Chondrocyte (in vitro differentiated cells): ENCODE measurements at regions not wholly inside any gene's neighbourhood (a gene's known extent, or its start where the extent isn't known, plus 50 kb on each side); places are given as distances from the start of the nearest gene placed in this dataset.

Experiments
- DNase-seq: peaks from one replicate; pipeline ENCODE4 v3.0.0; 2021; ENCODE audit warnings: mixed read lengths, low spot score
- H3K27ac Mint-ChIP-seq: one replicate; pipeline ENCODE4 v1.8.0; 2021; ENCODE audit warnings: mild to moderate bottlenecking, moderate library complexity, mixed read lengths; ENCODE audit not compliant: unreplicated experiment
- H3K27me3 Mint-ChIP-seq: 2 replicates; pipeline ENCODE4 v1.8.0; 2021; ENCODE audit warnings: low read depth, mixed read lengths
- H3K36me3 Mint-ChIP-seq: 2 replicates; pipeline ENCODE4 v1.8.0; 2021; ENCODE audit warnings: low read depth, mixed read lengths
- H3K4me1 Mint-ChIP-seq: 2 replicates; pipeline ENCODE4 v1.8.0; 2021; ENCODE audit warnings: low read depth, mild to moderate bottlenecking, mixed read lengths
- H3K4me3 Mint-ChIP-seq: one replicate; pipeline ENCODE4 v1.8.0; 2021; ENCODE audit warnings: mild to moderate bottlenecking, moderate library complexity, mixed read lengths; ENCODE audit not compliant: unreplicated experiment
- H3K9me3 Mint-ChIP-seq: 2 replicates; pipeline ENCODE4 v1.8.0; 2021; ENCODE audit warnings: low read depth, mixed read lengths
- CTCF ChIP-seq: fragments of 200-600 bp; sonication (generic); IDR thresholded peaks from 2 replicates; pipeline ENCODE4 v1.5.0; 2021; ENCODE audit warnings: antibody characterized with exemption, mild to moderate bottlenecking, moderate library complexity

GRCh38 chr4:66572949-66573348 lies 902.7 kb upstream of the EPHA5 start:
- H3K27ac Mint-ChIP-seq: peak overlapping the region; percentile 97
- DNase-seq: no peak
- no peaks in the 10 kb centered on the region for H3K36me3 Mint-ChIP-seq
- H3K9me3 Mint-ChIP-seq: no peaks in the 10 kb centered on the region
- no peak for TF ChIP-seq CTCF
- no peaks in the 10 kb centered on the region for H3K27me3 Mint-ChIP-seq
- no peak overlapping the region for H3K4me3 Mint-ChIP-seq
- peaks cover 53% of the 10 kb centered on the region for H3K4me1 Mint-ChIP-seq

- DNase-seq: no peak
- Mint-ChIP-seq H3K36me3 (no peaks in the 10 kb centered on the region), H3K9me3 (no peaks in the 10 kb centered on the region), H3K4me1 (peaks cover 63% of the 10 kb centered on the region), H3K27me3 (no peaks in the 10 kb centered on the region), H3K27ac (no peak overlapping the region), H3K4me3 (no peak overlapping the region)
- TF ChIP-seq CTCF: no peak
Measured at GRCh38 chr4:66571145-66571695, 900.9 kb upstream of the EPHA5 start.

- TF ChIP-seq CTCF: peak; percentile 26
Measured at GRCh38 chr4:66569228-66569627, 898.9 kb upstream of the EPHA5 start.

GRCh38 chr4:66568431-66568830 lies 898.1 kb upstream of the EPHA5 start:
- Mint-ChIP-seq H3K4me3 (no peak overlapping the region), H3K27ac (no peak overlapping the region), H3K4me1 (peaks cover 58% of the 10 kb centered on the region), H3K27me3 (no peaks in the 10 kb centered on the region), H3K9me3 (no peaks in the 10 kb centered on the region), H3K36me3 (no peaks in the 10 kb centered on the region)
- no peak for DNase-seq
- TF ChIP-seq CTCF: no peak

More at GRCh38 chr4:66569228-66569627, 898.9 kb upstream of the EPHA5 start:
- Mint-ChIP-seq H3K4me1 (peaks cover 63% of the 10 kb centered on the region), H3K36me3 (no peaks in the 10 kb centered on the region), H3K9me3 (no peaks in the 10 kb centered on the region), H3K4me3 (no peak overlapping the region), H3K27ac (no peak overlapping the region), H3K27me3 (no peaks in the 10 kb centered on the region)
- DNase-seq: no peak

GRCh38 chr4:66568001-66568400 lies 897.7 kb upstream of the EPHA5 start:
- H3K27me3 Mint-ChIP-seq: no peaks in the 10 kb centered on the region
- DNase-seq: no peak
- H3K9me3 Mint-ChIP-seq: no peaks in the 10 kb centered on the region
- H3K4me1 Mint-ChIP-seq: peaks cover 57% of the 10 kb centered on the region
- H3K36me3 Mint-ChIP-seq: no peaks in the 10 kb centered on the region
- TF ChIP-seq CTCF: no peak
- H3K4me3 Mint-ChIP-seq: no peak overlapping the region
- H3K27ac Mint-ChIP-seq: no peak overlapping the region
